ENCODE measurements at regions not wholly inside any gene's neighbourhood (a gene's known extent, or its start where the extent isn't known, plus 50 kb on each side); places are given as distances from the start of the nearest gene placed in this dataset.

- H3K36me3 ChIP-seq = no peaks in the 10 kb centered on the region
- WGBS = 86% methylated on average over 2 of the region's 2 CpGs
- H3K27ac ChIP-seq = no peak overlapping the region
- no peak overlapping the region for H3K4me3 ChIP-seq
- DNase-seq (ENCODE audit: low spot score in 2 of 2) = no peak
- no peak for TF ChIP-seq EP300 (IDR thresholded peaks at IDR 0.05)
- H3K27me3 ChIP-seq = no peaks in the 10 kb centered on the region
- H3K4me1 ChIP-seq = no peaks in the 10 kb centered on the region
- no peaks in the 10 kb centered on the region for H3K9me3 ChIP-seq
Measured at GRCh38 chr6:97644353-97644752, 361.3 kb upstream of the MMS22L start.

GRCh38 chr6:97645757-97646156 is 362.7 kb upstream of the MMS22L start:
- Histone ChIP-seq H3K27ac (no peak overlapping the region), H3K36me3 (no peaks in the 10 kb centered on the region), H3K9me3 (peaks cover 1% of the 10 kb centered on the region), H3K4me1 (no peaks in the 10 kb centered on the region), H3K27me3 (no peaks in the 10 kb centered on the region), H3K4me3 (no peak overlapping the region)
- WGBS = 74% methylated on average over 2 of the region's 2 CpGs
- DNase-seq (ENCODE audit: low spot score in 2 of 2) = no peak
- no peak for TF ChIP-seq POLR2AphosphoS5 (IDR thresholded peaks at IDR 0.05)
- no peak for TF ChIP-seq EP300 (IDR thresholded peaks at IDR 0.05)
- no peak for TF ChIP-seq CTCF (IDR thresholded peaks at IDR 0.05)
- no peak for TF ChIP-seq POLR2A (IDR thresholded peaks at IDR 0.05)

GRCh38 chr6:97653076-97653475 is 370.1 kb upstream of the MMS22L start:
- no peak overlapping the region for H3K27ac ChIP-seq
- TF ChIP-seq POLR2A (IDR thresholded peaks at IDR 0.05) (no peak), EP300 (IDR thresholded peaks at IDR 0.05) (no peak), POLR2AphosphoS5 (IDR thresholded peaks at IDR 0.05) (no peak), CTCF (IDR thresholded peaks at IDR 0.05) (no peak)

GRCh38 chr6:97653517-97653916 is 370.5 kb upstream of the MMS22L start:
- H3K4me3 ChIP-seq = no peak overlapping the region
- H3K4me1 ChIP-seq = no peaks in the 10 kb centered on the region
- H3K36me3 ChIP-seq = no peaks in the 10 kb centered on the region
- no peak overlapping the region for H3K27ac ChIP-seq
- no peaks in the 10 kb centered on the region for H3K27me3 ChIP-seq
- TF ChIP-seq POLR2AphosphoS5 (IDR thresholded peaks at IDR 0.05) (no peak), CTCF (IDR thresholded peaks at IDR 0.05) (no peak)
- H3K9me3 ChIP-seq = peaks cover 8% of the 10 kb centered on the region
- no peak for DNase-seq (ENCODE audit: low spot score in 2 of 2)

More at GRCh38 chr6:97653076-97653475, 370.1 kb upstream of the MMS22L start:
- no peak overlapping the region for H3K4me3 ChIP-seq
- H3K9me3 ChIP-seq = peaks cover 8% of the 10 kb centered on the region
- DNase-seq (ENCODE audit: low spot score in 2 of 2) = no peak
- H3K36me3 ChIP-seq = no peaks in the 10 kb centered on the region
- H3K27me3 ChIP-seq = no peaks in the 10 kb centered on the region
- no peaks in the 10 kb centered on the region for H3K4me1 ChIP-seq

- Histone ChIP-seq H3K36me3 (no peaks in the 10 kb centered on the region), H3K4me1 (no peaks in the 10 kb centered on the region), H3K27ac (no peak overlapping the region), H3K9me3 (peaks cover 8% of the 10 kb centered on the region), H3K27me3 (no peaks in the 10 kb centered on the region), H3K4me3 (no peak overlapping the region)
- no peak for DNase-seq (ENCODE audit: low spot score in 2 of 2)
- TF ChIP-seq POLR2A (IDR thresholded peaks at IDR 0.05) = no peak
- no peak for TF ChIP-seq POLR2AphosphoS5 (IDR thresholded peaks at IDR 0.05)
- TF ChIP-seq CTCF (IDR thresholded peaks at IDR 0.05) = no peak
- no peak for TF ChIP-seq EP300 (IDR thresholded peaks at IDR 0.05)
- 93% methylated on average over 3 of the region's 3 CpGs for WGBS
Measured at GRCh38 chr6:97654674-97655073, 371.7 kb upstream of the MMS22L start.

- H3K36me3 ChIP-seq = no peaks in the 10 kb centered on the region
- H3K9me3 ChIP-seq = peaks cover 2% of the 10 kb centered on the region
- no peak overlapping the region for H3K4me3 ChIP-seq
- no peak for DNase-seq (ENCODE audit: low spot score in 2 of 2)
- 64% methylated on average over 1 of the region's 1 CpG for WGBS
- H3K27ac ChIP-seq = no peak overlapping the region
- H3K4me1 ChIP-seq = no peaks in the 10 kb centered on the region
- H3K27me3 ChIP-seq = no peaks in the 10 kb centered on the region
- TF ChIP-seq POLR2A (IDR thresholded peaks at IDR 0.05) = no peak
- TF ChIP-seq EP300 (IDR thresholded peaks at IDR 0.05) = no peak
- TF ChIP-seq CTCF (IDR thresholded peaks at IDR 0.05) = no peak
Measured at GRCh38 chr6:97656236-97656635, 373.2 kb upstream of the MMS22L start.
